Myocyte (in vitro differentiated cells): ENCODE measurements at regions not wholly inside any gene's neighbourhood (a gene's known extent, or its start where the extent isn't known, plus 50 kb on each side); places are given as distances from the start of the nearest gene placed in this dataset.
"Not testable (repeated sequence)": the region's sequence is repeated elsewhere in the genome, so short reads cannot be mapped to it uniquely, and the experiment has no call there.

ENCODE experiments used
- DNase-seq: peaks from one replicate; pipeline ENCODE4 v3.0.0-alpha.2; 2012; ENCODE audit warnings: low read depth

DNA sequence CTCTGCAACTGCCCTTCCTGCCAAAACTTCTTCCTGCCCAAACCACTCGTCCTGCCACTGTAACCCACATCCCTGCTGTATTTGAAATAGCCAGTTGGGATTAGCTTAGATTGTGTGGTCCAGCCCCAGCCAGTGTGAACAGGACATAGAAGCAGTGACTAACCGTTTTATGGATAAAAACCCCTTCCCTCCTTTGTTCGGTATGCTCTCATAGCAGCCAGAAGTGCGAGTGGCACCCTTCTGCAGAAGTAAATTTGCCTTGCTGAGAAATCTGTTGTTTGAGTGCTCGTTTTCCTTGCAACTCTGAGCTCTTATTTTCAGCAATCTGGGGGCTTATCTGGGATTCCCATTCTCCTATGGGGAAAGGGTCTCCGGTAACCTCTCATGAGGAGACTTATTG, 470.0 kb downstream of the PRDM9 start:
- no peak for DNase-seq

DNA sequence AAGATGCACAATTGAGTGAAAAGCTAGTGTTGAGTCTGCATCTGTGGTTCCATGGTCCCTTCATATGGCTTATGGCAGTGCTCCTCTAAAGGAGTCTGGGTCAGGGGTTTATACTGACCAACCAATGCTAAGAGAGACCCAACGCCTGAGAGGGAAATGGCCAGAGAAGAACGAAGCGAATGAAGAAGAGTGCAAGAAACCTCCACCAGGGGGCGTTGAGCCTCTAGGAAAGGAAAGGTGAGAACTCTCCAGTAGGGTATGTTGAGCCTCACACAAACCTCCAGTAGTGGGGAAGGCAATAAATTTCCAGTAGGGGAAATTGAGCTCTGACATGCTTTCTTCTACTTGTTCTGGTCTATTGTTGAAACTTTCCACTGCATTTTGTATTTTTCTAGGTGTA, 470.6 kb downstream of the PRDM9 start:
- DNase-seq: no peak

DNA sequence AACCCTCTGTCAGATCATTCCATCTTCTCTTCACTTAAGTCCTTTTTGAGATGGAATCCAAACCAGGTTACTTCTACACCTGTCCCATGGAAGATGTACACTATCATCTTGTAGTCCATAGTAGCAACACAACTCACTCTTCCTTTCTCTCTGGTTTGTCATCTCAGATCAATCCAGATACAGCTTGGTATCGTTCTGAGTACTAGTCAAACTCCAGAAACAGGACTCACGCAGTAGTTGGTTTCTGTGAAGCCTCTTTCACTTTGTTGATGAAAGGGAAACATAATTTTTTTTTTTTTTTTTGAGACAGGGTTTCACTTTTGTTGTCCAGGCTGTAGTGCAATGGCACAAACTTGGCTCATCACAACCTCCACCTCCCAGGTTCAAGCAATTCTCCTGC, 484.0 kb downstream of the PRDM9 start:
- DNase-seq: no peak

DNA sequence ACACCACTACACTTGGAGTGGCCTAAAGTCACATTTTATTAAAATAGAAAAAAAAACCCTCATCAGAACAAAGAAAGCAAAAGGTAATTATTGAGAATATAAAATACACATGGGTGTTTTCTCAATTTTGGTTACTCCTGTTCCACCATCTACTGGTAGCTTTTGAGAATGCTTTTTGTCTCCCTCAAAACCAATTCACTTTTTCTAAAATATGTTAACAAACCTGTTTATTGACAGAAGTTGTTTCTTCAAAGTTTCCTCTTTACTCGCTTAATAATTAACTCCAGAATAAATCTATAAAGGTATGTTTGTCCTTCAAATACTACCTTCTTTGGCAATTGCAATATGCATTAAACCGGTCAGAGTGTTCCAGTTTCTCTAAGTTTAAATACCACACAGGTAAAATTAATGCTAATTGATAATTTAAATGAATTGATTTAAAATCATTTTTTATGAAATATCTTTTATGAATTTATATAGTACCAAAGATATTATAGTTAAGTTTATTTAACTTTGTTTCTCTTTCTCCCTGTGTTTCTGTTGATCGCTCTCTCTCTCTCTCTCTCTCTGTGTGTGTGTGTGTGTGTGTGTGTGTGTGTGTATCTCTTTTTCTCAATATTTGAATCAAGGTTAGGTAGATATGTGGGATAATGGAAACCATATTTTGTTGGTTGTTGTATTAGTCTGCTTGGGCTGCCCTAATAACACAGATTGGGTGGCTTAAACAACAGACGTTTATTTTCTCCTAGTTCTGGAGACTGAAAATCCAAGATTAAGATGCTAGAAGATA, 487.4 kb downstream of the PRDM9 start:
- DNase-seq: no peak

DNA sequence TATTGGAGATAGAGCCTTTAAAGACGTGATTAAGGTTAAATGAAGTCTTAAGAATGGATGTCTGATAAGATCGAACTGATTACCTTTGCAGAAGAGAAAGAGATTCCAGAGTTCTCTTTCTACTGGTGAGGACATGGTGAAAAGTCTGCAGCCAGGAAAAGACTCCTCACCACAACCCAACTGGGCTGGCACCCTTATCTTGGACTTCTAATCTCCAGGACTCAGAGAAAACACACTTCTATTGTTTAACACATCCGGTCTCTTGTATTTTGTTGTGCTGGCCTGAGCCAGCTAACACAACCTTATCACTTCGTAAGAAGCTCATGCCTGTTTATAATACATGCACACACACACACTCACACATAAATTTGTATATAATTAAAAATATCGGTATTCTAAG, 489.1 kb downstream of the PRDM9 start:
- no peak for DNase-seq

DNA sequence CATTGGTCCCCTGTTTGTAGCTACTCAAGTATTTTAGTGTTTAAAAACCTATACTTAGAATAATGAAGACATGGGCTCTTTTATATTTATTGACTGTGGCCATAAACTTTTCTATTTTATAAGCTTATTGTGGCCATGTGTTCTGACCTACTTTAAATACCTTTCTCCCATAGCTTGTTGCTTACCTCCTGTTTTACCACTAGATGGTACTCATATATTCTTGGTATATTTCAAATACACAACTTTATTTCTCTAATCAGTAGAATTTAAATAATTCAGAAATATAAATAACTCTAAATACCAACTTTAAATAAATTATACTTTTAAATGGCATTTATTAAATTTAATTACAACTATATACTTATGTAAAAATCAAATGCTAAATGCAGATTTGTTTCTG, 498.0 kb downstream of the PRDM9 start:
- DNase-seq: no peak

DNA sequence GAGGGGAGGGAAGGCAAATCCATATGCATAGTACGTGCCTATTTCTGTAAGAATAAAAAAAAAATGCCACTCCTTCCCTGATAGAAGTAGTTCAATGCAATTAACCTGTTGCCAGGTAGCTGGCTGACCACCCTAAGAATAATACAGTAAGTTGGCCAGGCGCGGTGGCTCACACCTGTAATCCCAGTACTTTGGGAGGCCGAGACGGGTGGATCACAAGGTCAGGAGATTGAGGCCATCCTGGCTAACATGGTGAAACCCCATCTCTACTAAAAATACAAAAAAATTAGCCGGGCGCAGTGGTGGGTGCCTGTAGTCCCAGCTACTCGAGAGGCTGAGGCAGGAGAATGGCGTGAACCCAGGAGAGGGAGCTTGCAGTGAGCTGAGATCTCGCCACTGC, 510.3 kb downstream of the PRDM9 start:
- not testable (repeated sequence) for DNase-seq

DNA sequence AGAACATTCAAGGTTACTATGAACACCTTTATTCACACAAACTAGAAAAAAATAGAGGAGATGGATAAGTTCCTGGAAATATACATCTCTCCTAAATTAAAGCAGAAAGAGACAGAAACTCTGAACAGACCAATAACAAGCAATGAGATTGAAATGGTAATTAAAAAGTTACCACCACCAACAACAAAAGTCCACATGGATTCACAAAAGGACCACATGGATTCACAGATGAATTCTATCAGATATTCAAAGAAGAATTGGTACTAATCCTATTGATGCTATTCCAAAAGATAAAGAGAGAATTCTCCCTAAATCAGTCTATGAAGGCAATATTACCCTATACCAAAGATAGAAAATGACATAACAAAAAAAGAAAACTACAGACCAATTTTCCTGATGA, 518.9 kb downstream of the PRDM9 start:
- no peak for DNase-seq

DNA sequence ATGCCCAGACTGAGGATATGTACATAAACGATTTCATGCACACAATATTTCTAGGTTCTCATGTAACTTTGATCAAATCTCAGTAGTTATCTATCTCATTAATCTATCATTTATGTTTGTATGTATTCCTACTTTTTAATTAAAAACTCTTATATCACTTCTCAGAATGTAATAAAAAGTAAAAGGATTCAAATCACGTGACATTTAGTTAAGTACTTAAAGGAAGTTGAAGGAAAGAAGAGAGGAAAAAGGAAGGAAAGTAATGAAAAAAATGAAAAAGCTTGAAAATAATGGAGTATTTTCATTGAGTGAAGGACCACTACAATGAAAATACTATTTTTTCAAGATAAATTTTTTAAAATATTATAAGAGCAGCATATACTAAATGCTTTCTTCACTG, 535.3 kb downstream of the PRDM9 start:
- no peak for DNase-seq

DNA sequence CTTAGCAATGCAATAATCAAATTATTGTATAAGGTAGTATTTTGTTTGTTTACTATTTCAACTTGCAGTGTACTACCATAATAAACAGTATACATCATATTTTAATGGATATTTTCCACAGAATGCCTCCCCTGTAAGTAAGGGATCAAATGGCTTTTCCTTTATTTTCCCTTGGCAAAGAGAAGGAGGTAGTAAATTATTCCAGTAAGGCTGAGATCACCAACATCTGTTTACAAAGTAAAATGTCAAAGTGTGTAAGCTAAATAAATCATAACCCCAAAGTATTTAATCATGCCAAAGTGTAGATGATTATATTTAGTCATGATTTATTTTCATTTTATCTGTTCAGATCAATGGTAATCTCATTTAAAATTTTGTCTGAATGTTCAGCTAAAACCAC, 537.6 kb downstream of the PRDM9 start:
- no peak for DNase-seq

DNA sequence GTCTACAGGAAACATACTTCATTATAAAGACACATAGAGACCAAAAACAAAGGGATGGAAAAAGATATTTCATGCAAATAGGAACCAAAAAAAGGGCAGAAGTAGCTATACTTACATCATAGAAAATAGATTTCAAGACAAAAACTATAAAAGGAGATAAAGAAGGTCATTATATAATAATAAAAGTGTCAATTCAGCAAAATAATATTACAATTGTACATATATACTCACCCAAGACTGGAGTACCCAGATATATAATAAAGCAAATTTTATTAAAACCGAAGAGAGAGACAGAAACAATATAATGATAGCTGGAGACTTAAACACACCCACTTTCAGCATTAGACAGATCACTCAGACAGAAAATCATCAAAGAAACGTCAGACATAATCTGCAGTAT, 546.3 kb downstream of the PRDM9 start:
- DNase-seq: no peak

DNA sequence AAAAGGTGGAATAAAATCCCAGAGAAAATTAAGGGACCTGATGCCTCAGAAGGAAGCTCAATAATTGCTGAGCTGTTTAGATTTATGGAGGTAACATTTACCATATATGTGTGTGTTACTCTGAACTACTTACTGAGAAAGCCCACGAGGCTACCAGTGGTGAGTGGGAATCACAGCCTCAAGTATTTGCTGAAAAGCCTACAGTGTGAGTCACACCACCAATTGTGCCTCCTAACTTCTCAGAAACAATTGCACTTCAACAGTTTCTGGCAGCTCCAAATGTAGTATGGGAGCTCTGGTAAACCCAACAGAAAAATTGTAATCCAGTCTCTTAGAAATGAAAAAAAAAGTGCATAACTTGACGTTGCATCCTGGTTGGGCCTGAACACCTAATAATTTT, 551.6 kb downstream of the PRDM9 start:
- DNase-seq: no peak

DNA sequence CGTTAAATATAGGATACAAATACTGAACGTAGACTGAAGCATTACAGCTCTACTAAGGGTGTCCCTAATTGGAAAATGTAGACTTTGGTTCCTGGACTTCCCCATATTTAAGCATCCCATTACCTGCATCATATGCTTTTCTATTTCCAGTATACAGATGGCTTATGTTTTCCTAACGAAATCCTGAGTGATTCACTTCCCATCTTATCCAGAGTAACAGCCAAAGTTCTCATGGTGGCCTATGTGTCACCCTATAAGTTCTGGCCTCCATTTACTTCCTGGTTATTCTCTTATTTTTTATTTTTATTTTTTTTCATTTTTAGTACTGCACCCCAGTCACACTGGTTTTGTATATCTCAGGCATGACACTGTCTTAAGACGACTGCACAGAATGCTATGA, 552.3 kb downstream of the PRDM9 start:
- DNase-seq: no peak

DNA sequence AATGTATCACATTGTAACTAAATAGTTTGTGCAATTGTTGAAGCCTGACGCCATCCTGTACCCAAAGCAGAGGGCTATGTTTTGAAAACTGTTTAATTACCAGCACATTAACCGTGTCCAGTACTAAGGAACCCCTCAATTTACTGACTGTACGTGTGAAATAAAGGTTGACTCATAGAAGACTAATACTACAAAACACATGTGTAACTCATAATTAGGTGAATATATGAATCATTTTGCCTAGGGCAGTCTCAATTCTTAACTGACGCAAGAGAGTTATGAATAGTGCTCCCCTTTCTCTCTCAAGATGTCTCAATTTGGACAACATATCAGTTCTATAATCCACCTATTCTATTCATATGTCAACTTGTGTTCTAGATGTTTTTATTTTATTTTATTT, 558.4 kb downstream of the PRDM9 start:
- DNase-seq: no peak

DNA sequence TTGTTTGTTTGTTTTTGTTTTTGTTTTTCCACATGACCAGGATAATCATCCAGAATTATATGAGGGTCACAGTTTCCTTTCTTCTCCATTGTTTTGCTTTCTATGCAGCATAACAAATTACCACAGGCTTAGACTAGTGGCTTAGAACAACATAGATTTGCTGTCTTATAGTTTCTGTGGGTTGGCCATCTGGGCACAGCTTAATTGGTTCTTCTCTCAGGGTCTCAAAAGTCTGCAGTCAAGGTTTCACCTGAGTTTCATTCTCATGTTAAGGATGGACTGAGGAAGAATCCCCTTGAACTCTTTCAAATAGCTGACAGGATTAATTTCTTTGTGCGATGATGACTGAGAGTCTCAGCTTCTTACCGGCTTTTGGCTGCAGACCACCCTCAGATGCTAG, 559.8 kb downstream of the PRDM9 start:
- no peak for DNase-seq

DNA sequence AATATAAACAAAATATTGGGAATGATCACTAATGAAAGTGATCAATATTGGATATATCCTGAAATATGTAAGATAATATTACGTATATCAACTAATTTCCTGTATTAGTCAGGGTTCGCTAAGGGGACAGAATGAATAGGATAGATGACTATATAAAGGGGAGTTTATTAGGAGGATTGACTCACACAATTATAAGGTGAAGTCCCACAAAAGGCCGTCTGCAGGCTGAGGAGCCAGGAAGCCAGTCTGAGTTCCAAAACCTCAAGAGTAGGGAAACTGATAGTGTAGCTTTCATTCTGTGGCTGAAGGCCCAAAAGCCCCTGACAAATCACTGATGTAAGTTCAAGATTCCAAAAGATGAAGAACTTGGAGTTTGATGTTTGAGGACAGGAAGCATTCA, 561.1 kb downstream of the PRDM9 start:
- DNase-seq: no peak

DNA sequence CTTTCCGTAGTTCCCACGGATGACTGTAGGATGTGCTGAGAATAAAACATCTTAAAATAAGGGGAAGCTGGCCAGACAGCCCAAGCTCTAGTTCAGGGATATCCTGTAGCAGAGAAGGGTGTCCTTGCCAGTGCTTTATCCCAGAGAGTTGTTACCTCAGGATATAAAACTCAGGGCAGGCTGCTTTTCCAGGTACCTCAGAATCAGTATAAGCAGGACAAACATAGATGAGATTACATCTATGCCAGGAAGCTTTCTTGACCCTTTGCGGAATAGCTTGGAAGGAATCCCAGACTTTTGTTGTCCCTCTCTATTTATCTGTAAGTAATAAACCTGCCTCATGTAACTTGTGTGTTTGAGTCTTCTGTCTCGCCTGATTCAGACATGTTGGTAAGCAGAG, 565.7 kb downstream of the PRDM9 start:
- DNase-seq: no peak

DNA sequence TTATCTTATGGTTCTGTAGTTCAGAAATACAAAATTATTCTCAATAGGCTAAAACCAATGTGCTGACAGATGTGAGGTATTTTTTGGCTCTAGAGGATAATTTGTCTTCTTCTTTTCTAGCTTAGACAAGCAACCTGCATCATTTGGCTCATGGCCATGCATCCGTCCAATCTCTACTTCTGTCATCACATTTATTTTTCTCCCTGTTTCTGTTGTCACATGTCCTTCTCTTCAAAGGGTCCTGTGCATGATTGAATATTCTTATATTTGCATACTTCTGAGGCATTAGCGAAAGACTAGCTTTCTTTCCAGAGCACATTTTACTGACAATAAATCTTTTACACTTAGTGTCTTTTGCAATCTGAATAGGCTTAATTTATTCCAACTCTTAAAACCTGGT, 564.7 kb downstream of the CDH10 start:
- DNase-seq: no peak

DNA sequence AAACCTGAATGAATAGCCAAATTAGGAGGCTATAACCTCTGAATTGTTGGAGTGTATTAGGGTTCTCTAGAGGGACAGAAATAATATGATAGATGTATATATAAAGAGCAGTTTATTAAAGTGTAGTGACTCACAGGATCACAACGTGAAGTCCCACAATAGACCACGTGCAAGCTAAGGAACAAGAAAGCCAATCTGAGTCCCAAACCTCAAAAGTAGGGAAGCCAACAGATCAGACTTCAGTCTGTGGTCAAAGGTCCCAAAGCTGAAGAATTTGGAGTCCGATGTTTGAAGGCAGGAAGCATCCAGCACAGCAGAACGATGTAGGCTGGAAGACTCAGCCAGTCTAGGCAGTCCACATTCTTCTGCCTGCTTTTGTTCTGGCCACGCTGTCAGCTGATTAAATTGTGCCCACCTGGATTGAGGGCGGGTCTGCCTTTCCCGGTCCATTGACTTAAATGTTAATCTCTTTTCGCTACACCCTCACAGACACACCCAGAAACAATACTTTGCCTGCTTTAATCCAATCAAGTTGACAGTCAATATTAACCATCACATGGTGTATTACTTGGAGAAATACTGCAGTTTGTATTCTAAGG, 550.6 kb downstream of the CDH10 start:
- DNase-seq: peak; percentile 5

DNA sequence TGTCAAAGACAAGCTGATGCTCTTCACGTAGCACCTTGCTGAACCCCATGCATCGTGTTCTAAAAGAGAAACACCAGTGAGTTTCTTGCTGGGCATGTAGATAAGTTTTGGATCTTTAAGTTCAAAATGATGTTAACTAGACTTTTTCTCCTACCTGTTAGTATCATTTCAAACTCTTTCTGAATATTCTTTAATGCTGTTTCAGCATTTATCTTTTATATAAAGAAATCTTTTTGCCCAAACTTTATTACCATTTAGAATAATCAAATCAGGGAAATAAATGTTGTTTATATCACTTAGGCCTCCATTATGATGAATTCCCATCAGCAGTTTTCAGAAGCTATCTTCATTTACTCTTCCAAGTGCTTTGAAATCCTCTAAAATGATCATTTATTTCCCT, 542.8 kb downstream of the CDH10 start:
- DNase-seq: no peak

DNA sequence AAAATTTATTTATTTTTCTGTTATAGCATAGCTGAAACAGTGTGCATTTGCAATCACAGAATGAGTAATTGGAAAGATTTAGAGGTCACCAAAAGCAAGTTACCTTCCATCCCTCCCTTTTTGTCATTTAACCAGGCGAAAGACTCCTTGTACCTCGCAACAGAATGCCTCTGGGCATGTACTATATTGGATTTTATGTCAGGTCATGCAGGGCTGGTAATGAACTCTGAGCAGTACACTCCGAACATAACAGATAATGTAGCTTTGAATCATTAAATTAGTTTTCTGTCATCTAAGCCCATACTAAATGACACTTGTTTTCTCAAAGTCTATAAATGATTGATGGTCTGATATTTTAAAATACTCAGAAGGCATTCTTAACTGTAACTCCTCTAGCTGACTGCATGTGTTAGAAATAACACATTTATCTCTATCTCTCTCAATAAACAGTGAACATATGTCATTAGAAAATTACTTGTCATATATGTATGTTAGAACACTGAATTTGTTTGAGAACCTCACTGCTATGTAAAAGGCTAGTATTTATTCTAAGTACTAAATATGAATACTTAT, 541.2 kb downstream of the CDH10 start:
- no peak for DNase-seq

DNA sequence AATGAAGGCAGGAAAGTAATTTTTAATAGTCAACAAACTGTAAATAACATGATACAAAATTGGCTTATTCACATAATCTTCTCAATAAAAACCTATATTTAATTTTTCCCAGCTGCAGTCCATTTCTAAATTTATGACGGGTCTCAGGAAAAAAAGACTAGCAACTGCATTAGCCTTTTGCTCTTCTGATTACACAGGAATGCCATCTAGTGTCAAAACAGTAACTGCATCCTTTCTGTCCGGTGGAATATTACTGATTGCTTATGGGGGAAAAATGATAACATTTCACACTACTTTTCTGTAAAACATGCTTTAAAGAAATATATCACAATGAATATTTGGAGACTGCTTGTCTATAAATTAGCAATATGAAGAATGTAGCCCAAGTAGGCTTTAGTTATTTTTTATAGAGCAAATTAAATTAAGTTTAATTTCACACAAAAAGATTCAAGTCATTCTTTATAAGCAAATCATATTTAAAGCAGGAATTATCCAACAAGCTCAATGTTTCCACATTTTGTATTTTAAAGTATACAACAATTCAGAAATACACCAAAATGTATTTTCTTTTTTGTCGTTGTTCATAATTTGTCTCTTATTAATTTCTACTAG, 534.7 kb downstream of the CDH10 start:
- no peak for DNase-seq

DNA sequence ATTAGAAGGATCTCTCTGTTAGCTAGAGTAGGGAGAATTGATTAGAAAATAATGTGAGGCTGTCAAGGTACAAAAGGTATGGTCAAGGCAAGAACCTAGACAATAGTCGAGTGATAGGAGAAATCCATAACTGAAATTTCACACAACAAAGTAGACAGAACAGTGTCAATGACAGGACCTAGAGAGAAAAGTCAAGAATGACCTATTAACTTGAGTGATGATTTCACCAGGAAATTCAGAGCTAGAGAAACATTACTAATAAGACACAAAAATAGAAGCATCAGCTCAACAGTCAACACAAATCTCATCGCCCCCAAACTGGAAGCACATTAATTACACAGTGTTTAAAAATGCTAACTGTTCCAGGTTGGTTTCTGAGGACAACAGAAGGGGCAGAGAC, 532.4 kb downstream of the CDH10 start:
- DNase-seq: no peak
